Omental fat pad (tissue), 3 donors: ENCODE measurements at regions not wholly inside any gene's neighbourhood (a gene's known extent, or its start where the extent isn't known, plus 50 kb on each side); places are given as distances from the start of the nearest gene placed in this dataset.

Experiments
- ATAC-seq: fragments of 150-250 bp; one replicate; pipeline ENCODE4 v1.9.1; 2016; ENCODE audit warnings: mild to moderate bottlenecking, moderate library complexity; ENCODE audit not compliant: low FRiP score
- DNase-seq: peaks from one replicate; pipeline ENCODE4 v3.0.0-alpha.2; 2019; ENCODE audit warnings: low spot score
- TF ChIP-seq, protein P1 (sequence below), 3 donors: fragments of 450-650 bp; IDR thresholded peaks; one replicate each; pipeline ENCODE4 v1.5.1; 2016 to 2017; ENCODE audit warnings: antibody characterized with exemption in 3 of 3, mild to moderate bottlenecking in 3 of 3, moderate library complexity in 2 of 3

DNA sequence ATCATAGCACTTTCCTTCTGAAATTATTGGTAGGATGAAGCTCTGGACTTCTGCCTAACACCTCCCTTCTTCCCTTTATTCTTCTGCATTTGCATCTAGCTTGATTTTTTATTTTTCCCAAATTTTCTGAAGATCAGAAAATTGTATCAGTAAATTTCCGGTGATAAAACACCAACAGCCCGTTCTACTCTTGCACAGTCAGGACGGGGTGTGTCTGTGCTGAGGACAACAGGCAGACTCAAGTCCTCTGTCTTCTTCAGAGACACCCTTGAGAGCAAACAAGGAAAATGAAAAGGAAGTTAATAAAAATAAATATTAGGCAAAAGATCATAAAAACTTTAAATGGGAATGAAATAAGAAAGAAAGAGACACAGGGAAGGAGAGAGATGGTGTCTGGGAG, 120.7 kb downstream of the ARL4C start:
- DNase-seq (no peak), ATAC-seq (no peak)
- TF ChIP-seq, protein P1, sequence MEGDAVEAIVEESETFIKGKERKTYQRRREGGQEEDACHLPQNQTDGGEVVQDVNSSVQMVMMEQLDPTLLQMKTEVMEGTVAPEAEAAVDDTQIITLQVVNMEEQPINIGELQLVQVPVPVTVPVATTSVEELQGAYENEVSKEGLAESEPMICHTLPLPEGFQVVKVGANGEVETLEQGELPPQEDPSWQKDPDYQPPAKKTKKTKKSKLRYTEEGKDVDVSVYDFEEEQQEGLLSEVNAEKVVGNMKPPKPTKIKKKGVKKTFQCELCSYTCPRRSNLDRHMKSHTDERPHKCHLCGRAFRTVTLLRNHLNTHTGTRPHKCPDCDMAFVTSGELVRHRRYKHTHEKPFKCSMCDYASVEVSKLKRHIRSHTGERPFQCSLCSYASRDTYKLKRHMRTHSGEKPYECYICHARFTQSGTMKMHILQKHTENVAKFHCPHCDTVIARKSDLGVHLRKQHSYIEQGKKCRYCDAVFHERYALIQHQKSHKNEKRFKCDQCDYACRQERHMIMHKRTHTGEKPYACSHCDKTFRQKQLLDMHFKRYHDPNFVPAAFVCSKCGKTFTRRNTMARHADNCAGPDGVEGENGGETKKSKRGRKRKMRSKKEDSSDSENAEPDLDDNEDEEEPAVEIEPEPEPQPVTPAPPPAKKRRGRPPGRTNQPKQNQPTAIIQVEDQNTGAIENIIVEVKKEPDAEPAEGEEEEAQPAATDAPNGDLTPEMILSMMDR (IDR thresholded peaks at IDR 0.05) = no peak

DNA sequence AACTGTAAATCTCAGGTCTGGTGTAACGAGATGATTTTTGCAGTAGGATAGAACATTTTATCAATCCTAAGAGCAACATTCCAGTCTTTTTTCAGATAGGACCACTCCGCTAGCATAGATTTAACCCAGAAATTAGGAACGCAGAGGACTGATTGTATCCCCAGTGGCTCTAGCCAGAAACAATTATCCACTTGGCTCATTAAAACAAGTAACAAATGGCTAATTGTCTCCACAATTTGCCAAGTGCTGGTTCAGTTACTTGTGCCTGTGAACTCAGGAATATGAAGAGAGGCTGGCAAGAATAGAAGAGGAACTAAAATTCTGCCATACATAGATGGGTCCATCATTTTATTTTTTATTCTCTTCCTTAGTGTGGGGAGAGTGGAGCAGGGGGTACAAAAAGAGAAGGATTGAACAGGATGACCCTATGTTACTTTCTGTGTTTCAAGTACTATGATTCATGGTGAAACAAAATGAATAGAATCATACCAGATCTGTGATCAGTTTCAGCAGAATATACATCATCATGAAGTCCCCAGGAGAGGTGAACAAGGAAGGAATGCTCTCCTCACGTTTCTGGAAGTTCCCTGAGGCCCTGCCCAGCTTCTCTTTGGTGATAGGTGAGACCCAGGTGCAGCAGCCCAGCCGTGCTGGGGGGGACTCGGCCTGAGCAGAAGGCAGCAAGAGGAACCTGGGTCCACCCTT, 121.6 kb downstream of the ARL4C start:
- no peak for ATAC-seq
- DNase-seq = no peak
- TF ChIP-seq, protein P1 (IDR thresholded peaks at IDR 0.05) = no peak

DNA sequence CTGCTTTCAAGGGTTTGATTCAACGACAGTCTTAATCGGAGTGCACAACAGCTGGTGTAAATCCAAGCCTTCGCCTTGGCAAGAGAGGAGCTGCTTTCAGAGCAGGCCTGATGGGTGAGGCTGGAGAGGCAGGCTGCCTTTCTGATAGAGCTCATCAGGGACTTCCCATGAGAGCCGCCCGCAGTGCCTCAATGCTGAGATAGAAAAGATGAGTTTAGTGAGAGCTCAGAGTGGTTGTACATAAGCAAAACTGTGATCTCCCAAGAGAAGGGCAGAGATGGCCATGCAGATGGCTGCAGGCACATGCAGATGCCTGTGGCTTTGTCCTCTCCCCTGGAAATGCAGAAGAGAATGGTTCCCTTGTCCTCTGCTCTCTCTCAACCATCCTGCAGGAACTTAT, 122.1 kb downstream of the ARL4C start:
- ATAC-seq = no peak
- no peak for DNase-seq
- TF ChIP-seq, protein P1 (IDR thresholded peaks at IDR 0.05) = no peak

DNA sequence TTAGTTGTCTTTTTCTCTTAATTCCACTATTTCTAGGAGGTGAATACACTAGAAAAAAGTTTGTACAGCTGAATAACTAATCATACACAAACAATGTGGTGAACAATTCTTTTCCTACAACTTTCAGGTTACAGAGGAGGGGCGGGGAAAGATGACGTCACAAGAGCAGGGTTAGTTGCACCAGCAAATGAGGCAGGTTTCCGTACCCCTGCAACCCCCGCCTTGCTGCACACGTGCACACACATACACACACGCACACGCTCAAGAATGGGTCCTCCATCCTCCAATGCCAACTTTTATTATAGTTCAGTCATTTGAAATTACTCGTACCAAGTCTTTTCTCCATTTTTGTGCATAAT, 122.8 kb downstream of the ARL4C start:
- DNase-seq = no peak
- no peak for ATAC-seq
- TF ChIP-seq, protein P1 (IDR thresholded peaks at IDR 0.05) = no peak

DNA sequence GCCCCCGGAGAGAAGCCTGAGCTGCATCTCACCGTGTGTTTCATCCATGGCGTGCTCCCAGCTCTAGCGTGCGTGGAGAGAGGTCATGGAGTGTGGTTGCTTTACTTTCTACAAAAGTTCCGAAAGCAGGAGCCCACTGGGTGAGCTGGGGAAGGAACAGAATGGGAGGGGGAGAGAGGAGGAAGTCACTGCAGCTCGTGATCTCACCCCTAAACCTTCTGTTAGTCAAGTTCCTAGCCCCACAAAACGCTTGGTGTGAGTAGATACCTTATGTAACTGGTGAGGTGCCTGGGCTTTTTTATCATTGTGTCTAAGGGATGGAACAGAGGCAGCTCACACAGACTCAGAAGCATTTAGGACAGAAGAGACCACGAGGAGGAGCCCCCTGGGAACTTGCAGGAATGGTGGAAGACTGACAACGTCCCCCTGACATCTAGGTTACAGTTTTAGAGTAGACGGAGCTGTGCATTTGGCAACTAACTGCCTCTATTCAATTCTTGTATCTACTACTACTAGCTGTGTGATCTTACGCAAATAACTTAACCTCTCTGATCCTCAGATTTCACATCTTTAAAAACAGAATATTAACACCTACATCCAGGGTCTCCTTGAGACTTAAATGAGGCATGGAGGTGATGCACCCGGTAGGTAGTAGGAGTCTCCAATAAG, 123.3 kb downstream of the ARL4C start:
- ATAC-seq (no peak), DNase-seq (no peak)
- TF ChIP-seq, protein P1 (IDR thresholded peaks at IDR 0.05) = no peak

DNA sequence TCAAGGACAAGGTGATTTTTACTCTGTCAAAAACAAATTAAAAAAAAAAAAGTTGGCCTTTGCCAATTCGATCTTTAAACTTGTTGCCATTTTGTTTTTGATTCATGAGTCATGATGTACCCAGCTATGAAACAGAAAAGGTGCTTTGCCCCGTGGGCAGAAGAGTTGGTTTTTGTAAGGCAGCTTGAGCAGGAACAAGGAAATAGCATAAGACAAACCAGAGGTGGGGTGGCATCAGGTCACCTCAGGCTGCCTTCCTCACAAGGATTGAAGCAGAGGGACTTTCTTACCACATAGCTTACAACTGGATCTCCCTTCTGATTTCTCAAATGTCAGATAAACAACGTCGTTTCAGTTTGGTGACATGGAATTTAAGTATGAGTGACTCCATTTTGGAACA, 123.8 kb downstream of the ARL4C start:
- TF ChIP-seq, protein P1 (IDR thresholded peaks at IDR 0.05) = no peak
- ATAC-seq (no peak), DNase-seq (no peak)

DNA sequence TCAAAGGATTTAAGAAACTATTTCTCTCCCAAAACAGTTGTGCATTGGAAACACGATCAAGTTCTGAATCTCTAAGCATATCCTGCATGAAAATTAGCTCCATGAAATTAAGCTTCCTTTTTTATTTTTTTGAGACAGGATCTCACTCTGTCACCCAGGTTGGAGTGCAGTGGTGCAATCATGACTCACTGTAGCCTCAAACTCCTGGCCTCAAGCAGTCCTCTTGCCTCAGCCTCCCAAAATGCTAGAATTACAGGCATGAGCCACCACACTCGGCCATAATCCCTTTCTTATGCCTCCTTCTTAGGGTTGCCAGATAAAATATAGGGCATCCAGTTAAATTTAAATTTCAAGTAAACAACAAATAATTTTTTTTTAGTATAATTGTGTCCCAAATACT, 124.4 kb downstream of the ARL4C start:
- DNase-seq (no peak), ATAC-seq (no peak)
- TF ChIP-seq, protein P1 (IDR thresholded peaks at IDR 0.05) = no peak
